HG02981 (cell line): ENCODE measurements at regions not wholly inside any gene's neighbourhood (a gene's known extent, or its start where the extent isn't known, plus 50 kb on each side); places are given as distances from the start of the nearest gene placed in this dataset.

Experiments
- ATAC-seq: cut with Tn5 transposase; IDR thresholded peaks from one replicate; pipeline ENCODE4 v1.9.1; 2021; ENCODE audit warnings: mild to moderate bottlenecking, moderate library complexity; ENCODE audit not compliant: unreplicated experiment

GRCh38 chr2:57549642-57550102, 496.9 kb upstream of the VRK2 start:
- peak; percentile 67 for ATAC-seq

- ATAC-seq: no peak
Measured at GRCh38 chr2:57550912-57551311, 495.7 kb upstream of the VRK2 start.

GRCh38 chr2:57552885-57553284, 493.7 kb upstream of the VRK2 start:
- no peak for ATAC-seq

- ATAC-seq: no peak
Measured at GRCh38 chr2:57554348-57554747, 492.3 kb upstream of the VRK2 start.

GRCh38 chr2:57558312-57558711, 488.3 kb upstream of the VRK2 start:
- no peak for ATAC-seq

- ATAC-seq: no peak
Measured at GRCh38 chr2:57562495-57562894, 484.1 kb upstream of the VRK2 start.

- ATAC-seq: no peak
Measured at GRCh38 chr2:57563015-57563414, 483.6 kb upstream of the VRK2 start.

- no peak for ATAC-seq
Measured at GRCh38 chr2:57567245-57567644, 479.4 kb upstream of the VRK2 start.

GRCh38 chr2:57569396-57569795, 477.2 kb upstream of the VRK2 start:
- ATAC-seq: no peak

GRCh38 chr2:57570961-57571360, 475.6 kb upstream of the VRK2 start:
- no peak for ATAC-seq

- ATAC-seq: no peak
Measured at GRCh38 chr2:57575700-57576268, 470.8 kb upstream of the VRK2 start.

GRCh38 chr2:57576983-57577382, 469.6 kb upstream of the VRK2 start:
- ATAC-seq: no peak

- no peak for ATAC-seq
Measured at GRCh38 chr2:57597940-57598339, 448.7 kb upstream of the VRK2 start.

- no peak for ATAC-seq
Measured at GRCh38 chr2:57598551-57598950, 448.1 kb upstream of the VRK2 start.

- no peak for ATAC-seq
Measured at GRCh38 chr2:57602733-57603132, 443.9 kb upstream of the VRK2 start.

- ATAC-seq: no peak
Measured at GRCh38 chr2:57614988-57615387, 431.6 kb upstream of the VRK2 start.

- ATAC-seq: no peak
Measured at GRCh38 chr2:57615855-57616556, 430.6 kb upstream of the VRK2 start.

- no peak for ATAC-seq
Measured at GRCh38 chr2:57617318-57617717, 429.3 kb upstream of the VRK2 start.

GRCh38 chr2:57621122-57621663, 425.4 kb upstream of the VRK2 start:
- no peak for ATAC-seq

GRCh38 chr2:57622009-57622408, 424.6 kb upstream of the VRK2 start:
- no peak for ATAC-seq

- ATAC-seq: no peak
Measured at GRCh38 chr2:57656198-57656597, 390.4 kb upstream of the VRK2 start.

- ATAC-seq: no peak
Measured at GRCh38 chr2:57669570-57669969, 377.0 kb upstream of the VRK2 start.
